Activated gamma-delta T cell treated with Interleukin-2 at 50 U/mL for 16 hours (primary cell): ENCODE measurements at regions not wholly inside any gene's neighbourhood (a gene's known extent, or its start where the extent isn't known, plus 50 kb on each side); places are given as distances from the start of the nearest gene placed in this dataset.
"Not testable (repeated sequence)": the region's sequence is repeated elsewhere in the genome, so short reads cannot be mapped to it uniquely, and the experiment has no call there.

Experiments
- DNase-seq: peaks from one replicate; pipeline ENCODE4 v3.0.0-alpha.2; 2020

- no peak for DNase-seq
Observed at GRCh38 chr7:155231941-155232340, 65.7 kb upstream of the INSIG1 start.

GRCh38 chr7:155232911-155233310, 64.8 kb upstream of the INSIG1 start:
- peak; percentile 35 for DNase-seq

- DNase-seq, result no peak
Observed at GRCh38 chr7:155233311-155234157, 64.1 kb upstream of the INSIG1 start.

- no peak for DNase-seq
Observed at GRCh38 chr7:155234158-155234492, 63.6 kb upstream of the INSIG1 start.

- DNase-seq, result no peak
Observed at GRCh38 chr7:155234950-155235789, 62.5 kb upstream of the INSIG1 start.

- no peak for DNase-seq
Observed at GRCh38 chr7:155236386-155236785, 61.3 kb upstream of the INSIG1 start.

- DNase-seq, result no peak
Observed at GRCh38 chr7:155237297-155237696, 60.4 kb upstream of the INSIG1 start.

- no peak for DNase-seq
Observed at GRCh38 chr7:155237730-155238129, 59.9 kb upstream of the INSIG1 start.

GRCh38 chr7:155239431-155240087, 58.1 kb upstream of the INSIG1 start:
- DNase-seq, result not testable (repeated sequence)

- DNase-seq, result no peak
Observed at GRCh38 chr7:155244675-155245074, 53.0 kb upstream of the INSIG1 start.

- DNase-seq, result no peak
Observed at GRCh38 chr7:155247479-155248365, 50.0 kb upstream of the INSIG1 start.
